ENCODE measurements at regions not wholly inside any gene's neighbourhood (a gene's known extent, or its start where the extent isn't known, plus 50 kb on each side); places are given as distances from the start of the nearest gene placed in this dataset.

- TF ChIP-seq CTCF (IDR thresholded peaks at IDR 0.05) (no peak), POLR2A (IDR thresholded peaks at IDR 0.05) (no peak)
- H3K4me3 ChIP-seq: no peak overlapping the region
- no peak overlapping the region for H3K27ac ChIP-seq
- H3K9me3 ChIP-seq: peaks cover 0 to 4% (median 0%) of the 10 kb centered on the region in 12 donors
- H3K4me1 ChIP-seq: no peaks in the 10 kb centered on the region
- 91 to 95% (median 92%) methylated on average over 2 of the region's 2 CpGs for WGBS, 4 donors
- intact Hi-C loops (cut with DNase I): no loop called here
- no peaks in the 10 kb centered on the region for H3K27me3 ChIP-seq
- ATAC-seq: no peak
- no peak for DNase-seq
- H3K36me3 ChIP-seq: no peaks in the 10 kb centered on the region
Observed at GRCh38 chr13:107324416-107325204, 756.7 kb upstream of the ARGLU1 start.

- Histone ChIP-seq H3K9me3 (peaks cover 0 to 4% (median 0%) of the 10 kb centered on the region in 12 donors), H3K36me3 (no peaks in the 10 kb centered on the region), H3K27ac (no peak overlapping the region), H3K27me3 (no peaks in the 10 kb centered on the region), H3K4me3 (no peak overlapping the region), H3K4me1 (no peaks in the 10 kb centered on the region)
- intact Hi-C loops (cut with DNase I): no loop called here
- 91 to 97% (median 94%) methylated on average over 2 of the region's 2 CpGs for WGBS, 4 donors
- TF ChIP-seq POLR2A (IDR thresholded peaks at IDR 0.05) (no peak), CTCF (IDR thresholded peaks at IDR 0.05) (no peak)
- ATAC-seq (no peak), DNase-seq (no peak)
Observed at GRCh38 chr13:107322228-107322627, 754.3 kb upstream of the ARGLU1 start.

- Histone ChIP-seq H3K4me1 (no peaks in the 10 kb centered on the region), H3K27me3 (no peaks in the 10 kb centered on the region), H3K4me3 (no peak overlapping the region), H3K9me3 (no peaks in the 10 kb centered on the region), H3K36me3 (no peaks in the 10 kb centered on the region), H3K27ac (no peak overlapping the region)
- 93 to 97% (median 94%) methylated on average over 1 of the region's 1 CpG for WGBS, 4 donors
- DNase-seq (no peak), ATAC-seq (no peak)
- intact Hi-C loops (cut with DNase I): no loop called here
- TF ChIP-seq POLR2A (IDR thresholded peaks at IDR 0.05): no peak
Observed at GRCh38 chr13:107305178-107305577, 737.2 kb upstream of the ARGLU1 start.

GRCh38 chr13:107301724-107302374 lies 733.9 kb upstream of the ARGLU1 start:
- DNase-seq (no peak), ATAC-seq (no peak)
- Histone ChIP-seq H3K4me3 (no peak overlapping the region), H3K27ac (no peak overlapping the region), H3K4me1 (no peaks in the 10 kb centered on the region), H3K27me3 (no peaks in the 10 kb centered on the region), H3K9me3 (no peaks in the 10 kb centered on the region), H3K36me3 (no peaks in the 10 kb centered on the region)
- 76 to 77% (median 77%) methylated on average over 4 of the region's 4 CpGs for WGBS, 4 donors
- TF ChIP-seq CTCF (IDR thresholded peaks at IDR 0.05): no peak
- TF ChIP-seq POLR2A (IDR thresholded peaks at IDR 0.05): no peak
- intact Hi-C loops (cut with DNase I): no loop called here
